Lower leg skin (tissue), 3 donors: ENCODE measurements at regions not wholly inside any gene's neighbourhood (a gene's known extent, or its start where the extent isn't known, plus 50 kb on each side); places are given as distances from the start of the nearest gene placed in this dataset.

ENCODE experiments used
- CTCF ChIP-seq, 3 donors: fragments of 450-650 bp; IDR thresholded peaks; one replicate each; pipeline ENCODE4 v1.5.1; 2016; ENCODE audit warnings: antibody characterized with exemption in 3 of 3, mild to moderate bottlenecking in 3 of 3, moderate library complexity in 2 of 3
- POLR2A ChIP-seq, 2 donors: fragments of 450-650 bp; IDR thresholded peaks; one replicate each; pipeline ENCODE4 v1.6.1; 2016 to 2017; ENCODE audit warnings: antibody characterized with exemption in 2 of 2, mild to moderate bottlenecking in 1 of 2, moderate library complexity in 1 of 2

- TF ChIP-seq CTCF (IDR thresholded peaks at IDR 0.05) (no peak), POLR2A (IDR thresholded peaks at IDR 0.05) (no peak)
Measured at GRCh38 chr10:65183236-65183635, 1662.0 kb downstream of the REEP3 start.
